Fibroblast of skin of right biceps (primary cell): ENCODE measurements at regions not wholly inside any gene's neighbourhood (a gene's known extent, or its start where the extent isn't known, plus 50 kb on each side); places are given as distances from the start of the nearest gene placed in this dataset.

Experiments used
- DNase-seq: peaks from one replicate; pipeline ENCODE4 v3.0.0-alpha.2; 2013

DNA sequence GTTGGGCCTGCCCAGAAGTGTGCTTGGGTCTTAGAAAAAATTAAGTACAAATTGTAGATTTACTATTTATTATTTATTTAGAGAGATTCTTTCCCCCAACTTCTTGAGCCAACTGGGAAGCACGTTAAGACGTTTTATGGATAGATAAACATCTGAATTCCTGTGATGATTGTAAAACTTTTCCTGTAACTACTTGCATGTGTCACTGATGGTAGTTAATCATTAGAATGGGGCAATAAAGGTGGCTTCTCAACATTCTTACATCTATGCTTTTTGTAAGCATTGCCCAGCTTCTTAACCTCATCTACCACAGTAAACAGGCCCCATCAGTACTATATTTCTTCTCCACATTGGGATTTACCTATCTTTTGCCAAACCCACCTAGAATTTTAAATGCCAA is 559.8 kb downstream of the LMO4 start:
- DNase-seq: peak; percentile 30

GRCh38 chr1:87894062-87894461 is 565.4 kb downstream of the LMO4 start:
- no peak for DNase-seq

- no peak for DNase-seq
These were observed 568.8 kb downstream of the LMO4 start for GRCh38 chr1:87897481-87897880.

GRCh38 chr1:87898431-87898830 is 569.8 kb downstream of the LMO4 start:
- DNase-seq: no peak

- no peak for DNase-seq
These were observed 570.3 kb downstream of the LMO4 start for GRCh38 chr1:87899017-87899416.

DNA sequence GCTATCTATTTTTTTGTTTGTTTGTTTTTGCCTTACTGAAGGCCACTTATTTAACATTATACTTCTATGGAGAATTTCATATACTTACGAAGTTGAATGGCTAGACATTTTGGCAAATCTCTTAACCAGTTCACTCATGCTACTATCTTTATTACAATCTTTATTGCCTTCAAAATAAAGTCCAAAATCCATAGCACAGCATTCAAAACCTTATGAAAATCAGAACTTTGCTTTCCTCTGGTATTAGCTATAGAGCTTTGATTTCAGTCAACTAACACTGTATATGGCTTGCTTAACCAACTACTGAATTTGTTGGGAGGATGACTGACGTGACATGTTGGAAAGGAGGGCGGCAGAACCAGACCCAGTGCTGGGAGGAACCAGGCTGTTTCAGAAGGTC is 571.1 kb downstream of the LMO4 start:
- DNase-seq: no peak

DNA sequence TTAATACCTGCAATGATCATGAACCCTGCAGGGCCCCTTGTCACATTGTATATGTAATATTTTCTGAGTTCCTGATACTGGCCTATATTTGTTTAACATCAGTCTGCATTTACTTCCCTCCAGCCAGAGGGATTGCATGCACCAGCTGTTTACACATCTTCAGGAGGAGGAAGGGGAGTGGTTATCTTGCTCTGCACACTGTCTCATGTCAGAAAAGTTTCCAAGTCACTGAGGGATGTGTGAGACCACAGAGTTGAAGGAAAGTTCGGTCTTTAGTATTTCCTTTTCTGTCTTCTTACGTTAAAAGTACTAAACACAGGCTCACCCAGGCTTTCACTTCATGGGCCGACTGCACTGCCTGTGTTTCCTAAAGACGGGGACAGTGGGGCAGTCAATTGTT is 574.1 kb downstream of the LMO4 start:
- peak; percentile 30 for DNase-seq

DNA sequence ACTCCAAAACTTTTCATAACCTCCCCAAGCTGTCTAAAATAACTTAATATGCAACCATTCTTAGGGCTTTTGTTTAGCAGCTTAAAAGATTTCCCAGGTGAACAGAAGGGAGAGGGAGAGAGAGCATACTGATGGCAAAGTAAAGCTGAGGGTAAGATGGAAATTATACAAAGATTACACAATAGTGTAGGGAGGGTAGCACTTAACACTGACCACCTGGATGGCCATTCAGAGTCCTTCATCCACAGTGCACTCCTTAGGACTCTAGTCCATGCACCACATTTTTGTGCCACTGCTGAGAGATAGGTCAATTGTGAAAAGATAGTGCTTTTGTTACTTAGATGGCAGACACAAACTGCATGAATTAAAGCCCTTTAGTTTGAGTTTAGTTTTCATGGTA is 574.6 kb downstream of the LMO4 start:
- no peak for DNase-seq

- no peak for DNase-seq
These were observed 576.0 kb downstream of the LMO4 start for GRCh38 chr1:87904651-87905050.

GRCh38 chr1:87905651-87906050 is 577.0 kb downstream of the LMO4 start:
- no peak for DNase-seq

GRCh38 chr1:87906078-87906477 is 577.4 kb downstream of the LMO4 start:
- DNase-seq: no peak

DNA sequence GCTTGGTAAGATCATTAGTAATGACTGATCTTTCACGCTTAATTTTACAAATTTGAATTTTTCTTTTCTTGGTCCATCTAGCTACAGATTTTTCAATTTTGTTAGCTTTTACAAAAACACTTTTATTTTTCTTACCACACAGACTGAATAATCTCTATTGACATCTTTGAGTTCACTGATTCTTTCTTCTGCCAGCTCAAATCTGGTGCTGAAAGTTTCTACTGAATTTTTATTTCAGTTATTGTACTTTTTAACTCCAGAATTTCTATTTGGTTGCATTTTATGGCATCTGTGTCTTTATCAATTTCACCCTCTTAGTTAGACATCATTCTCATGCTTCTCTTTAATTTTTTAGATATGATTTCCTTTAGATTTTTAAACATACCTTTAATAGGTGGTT is 584.7 kb downstream of the LMO4 start:
- DNase-seq: no peak

DNA sequence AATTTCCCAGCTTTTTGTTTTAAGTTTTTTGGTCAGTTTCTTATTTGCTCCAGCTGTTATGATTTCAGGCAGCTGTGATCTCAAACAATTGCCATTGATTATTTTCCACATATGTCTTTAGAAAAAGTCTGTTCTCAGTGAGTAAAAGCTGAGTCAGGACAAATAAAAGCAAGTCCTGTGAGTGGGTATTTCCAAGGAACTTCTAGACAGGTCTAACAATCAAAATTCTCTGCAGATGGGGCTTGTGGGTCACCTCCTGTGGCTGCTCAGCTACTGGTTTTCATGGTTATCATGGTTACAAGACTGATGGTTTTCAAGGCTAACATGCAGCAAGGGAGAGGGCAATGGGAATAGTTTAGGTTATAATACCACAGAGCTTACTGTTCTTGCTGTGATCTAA is 585.7 kb downstream of the LMO4 start:
- no peak for DNase-seq

DNA sequence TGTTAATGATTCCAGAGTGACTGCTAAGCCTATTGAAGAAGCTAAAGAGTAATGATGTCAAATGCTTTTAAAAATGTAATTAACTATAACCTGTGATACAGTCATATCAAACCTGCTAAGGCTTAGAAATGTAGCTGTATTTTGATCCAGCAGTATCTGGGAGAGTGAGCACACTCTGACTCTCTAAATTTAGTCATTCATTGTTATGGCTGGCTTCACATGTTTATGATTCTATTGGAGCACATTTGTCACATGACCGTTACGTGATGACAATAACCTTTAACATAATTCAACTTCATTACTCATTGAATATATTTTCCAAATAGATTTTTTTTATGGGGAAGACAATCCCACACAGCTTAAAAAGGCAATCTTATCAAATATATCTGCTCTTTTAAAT is 587.1 kb downstream of the LMO4 start:
- DNase-seq: peak; percentile 38

GRCh38 chr1:87916965-87917364 is 588.3 kb downstream of the LMO4 start:
- peak; percentile 22 for DNase-seq

GRCh38 chr1:87918398-87918797 is 589.7 kb downstream of the LMO4 start:
- DNase-seq: no peak

DNA sequence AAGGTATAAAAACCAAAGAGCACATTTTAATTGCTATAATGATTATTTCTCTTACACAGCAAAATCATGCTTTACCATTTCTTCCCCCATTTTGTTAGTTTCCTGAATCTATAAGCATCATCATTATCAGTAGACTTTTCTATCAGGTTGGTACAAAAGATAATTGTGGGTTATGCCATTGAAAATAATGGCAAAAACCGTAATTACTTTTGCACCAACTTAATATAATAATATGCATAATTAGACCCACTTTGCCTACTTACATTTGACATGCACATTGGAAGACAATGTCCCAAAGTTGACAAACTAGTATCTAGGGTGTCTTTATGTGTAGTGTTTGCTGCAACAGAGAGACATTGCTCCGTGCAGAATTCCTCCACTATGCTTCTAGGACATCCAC is 594.2 kb downstream of the LMO4 start:
- no peak for DNase-seq

DNA sequence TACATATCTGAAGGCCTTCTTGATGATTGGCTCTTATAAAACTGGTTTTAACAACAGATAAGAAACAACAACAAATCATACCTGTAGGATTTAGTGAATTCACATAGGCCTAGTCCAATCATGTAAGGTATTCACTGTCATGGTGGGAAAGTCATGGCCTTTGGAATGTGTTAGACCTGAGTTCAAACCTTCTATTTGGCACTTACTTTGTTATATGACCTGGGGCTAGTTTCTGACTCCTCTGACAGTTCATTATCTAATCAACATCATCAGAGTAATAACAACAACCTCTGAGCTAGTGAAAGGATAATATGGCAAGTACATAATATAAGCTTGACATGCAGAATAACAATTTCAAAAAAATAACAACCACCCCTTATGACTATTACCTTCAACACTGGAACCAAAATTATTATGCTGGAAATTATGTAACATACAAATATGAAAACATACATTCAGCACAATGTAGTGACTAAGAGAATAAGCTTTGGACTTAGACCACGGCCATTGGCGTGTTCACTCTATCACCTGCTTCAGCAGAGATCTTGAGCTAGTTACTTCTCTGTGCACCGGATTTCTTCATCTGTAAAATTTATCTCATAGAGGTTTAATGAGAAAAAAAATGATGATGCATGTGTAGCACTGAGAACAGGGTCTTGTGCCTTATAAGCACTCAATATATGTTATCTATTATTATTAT is 597.6 kb downstream of the LMO4 start:
- DNase-seq: no peak

GRCh38 chr1:87926921-87927320 is 598.2 kb downstream of the LMO4 start:
- no peak for DNase-seq

GRCh38 chr1:87927391-87928280 is 599.0 kb downstream of the LMO4 start:
- no peak for DNase-seq

DNA sequence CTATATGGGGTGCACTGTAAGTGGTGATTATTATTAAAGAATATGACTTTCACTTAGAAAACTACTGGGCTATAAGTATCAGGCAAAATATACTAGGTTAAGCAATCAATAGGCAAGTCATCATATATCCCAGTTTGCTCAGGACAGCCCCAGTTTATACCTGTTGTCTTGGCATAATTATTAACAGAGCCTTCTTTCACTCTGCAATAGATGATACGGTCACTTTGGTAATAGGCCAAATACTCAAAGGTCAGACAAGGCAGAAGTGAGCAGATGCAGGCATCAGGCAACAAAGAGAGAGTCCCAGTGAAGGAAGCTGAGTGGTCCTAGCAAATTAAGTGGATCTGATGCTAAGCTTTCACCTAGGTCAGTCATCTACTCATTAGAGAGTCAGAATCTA is 599.9 kb downstream of the LMO4 start:
- DNase-seq: no peak

DNA sequence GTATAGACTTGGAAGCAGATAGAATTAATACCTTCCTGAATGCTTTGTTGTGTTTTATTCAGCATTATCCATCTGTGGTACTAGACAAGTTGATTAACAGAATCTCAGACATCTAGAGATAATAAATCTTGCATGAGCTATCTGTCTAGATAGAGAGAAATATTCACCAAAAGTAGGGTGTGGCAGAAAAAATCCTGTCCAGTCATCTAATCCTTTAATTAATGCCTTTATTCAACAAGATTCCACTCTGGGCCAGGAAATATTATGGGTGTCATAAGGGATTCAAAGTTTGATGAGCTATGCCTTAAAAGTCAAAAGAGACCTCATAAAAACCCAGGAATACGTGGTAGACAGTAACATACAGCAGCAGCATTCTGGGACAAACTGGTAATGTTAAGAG is 601.2 kb downstream of the LMO4 start:
- DNase-seq: no peak

DNA sequence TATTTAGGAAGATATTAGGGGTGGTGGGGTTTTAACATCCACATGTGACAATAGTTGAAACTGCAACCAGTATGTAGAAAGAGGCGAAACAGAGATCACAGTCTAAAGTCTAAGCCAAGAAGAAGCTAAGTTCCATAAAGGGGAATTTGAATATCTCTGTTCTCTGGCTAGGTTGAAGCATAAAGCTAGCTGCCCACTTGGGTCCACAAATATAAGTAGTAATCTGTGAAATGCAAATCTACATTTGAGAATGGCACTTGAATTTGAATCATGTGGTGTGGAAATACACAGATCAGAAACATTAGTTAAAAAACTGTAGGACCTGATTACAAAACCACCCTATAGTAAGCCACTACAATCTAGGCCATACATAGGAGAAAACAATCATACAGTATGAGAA is 602.1 kb downstream of the LMO4 start:
- no peak for DNase-seq

DNA sequence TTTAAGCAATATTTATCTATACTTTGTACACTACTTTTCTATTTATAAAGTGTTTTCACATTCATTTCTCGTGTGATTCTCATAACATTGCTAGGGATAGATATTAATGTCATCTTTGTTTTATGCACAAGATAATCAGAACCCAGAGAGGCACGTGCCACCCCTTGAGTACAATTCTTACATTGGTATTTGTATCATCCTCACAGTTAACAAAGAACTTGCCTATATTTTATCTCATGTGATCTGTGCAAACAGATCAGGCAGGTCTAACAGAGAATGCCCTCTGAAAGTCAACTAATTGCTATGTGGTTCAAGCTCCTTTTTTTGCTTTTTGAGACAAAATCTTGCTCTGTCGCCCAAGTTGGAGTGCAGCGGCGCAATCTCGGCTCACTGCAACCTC is 604.5 kb downstream of the LMO4 start:
- no peak for DNase-seq

DNA sequence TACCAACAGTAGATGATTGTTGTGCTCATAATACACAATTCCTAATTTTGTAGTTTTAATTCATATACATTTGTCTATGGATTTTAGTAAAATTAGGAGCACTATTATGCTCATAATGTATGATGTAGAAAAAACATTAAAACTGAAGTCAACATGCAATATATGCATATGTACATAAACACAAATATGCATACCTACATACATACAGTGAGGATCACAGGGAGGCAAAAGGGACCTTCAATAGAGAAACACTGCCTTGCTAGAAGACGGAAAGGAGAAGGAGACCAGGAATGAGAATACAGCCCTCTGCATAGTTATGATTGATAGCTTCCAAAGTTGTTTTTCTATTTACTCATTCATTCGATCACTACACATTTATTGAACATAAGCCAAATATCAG is 606.5 kb downstream of the LMO4 start:
- DNase-seq: no peak
